GM23338 (cell line): ENCODE measurements at regions not wholly inside any gene's neighbourhood (a gene's known extent, or its start where the extent isn't known, plus 50 kb on each side); places are given as distances from the start of the nearest gene placed in this dataset.

Experiments used
- ATAC-seq: fragments of 200-7000 bp; cut with Tn5 transposase; 3 replicates; pipeline ENCODE4 v1.9.1; 2020
- DNase-seq: peaks from one replicate; pipeline ENCODE4 v3.0.0-alpha.2; 2015; ENCODE audit warnings: low spot score
- H2AFZ ChIP-seq: fragments of 200-600 bp; sonication (generic); 2 replicates; pipeline ENCODE4 v1.8.0; 2016; ENCODE audit warnings: antibody characterized with exemption, mild to moderate bottlenecking, moderate library complexity
- H3F3A ChIP-seq: fragments of 200-600 bp; sonication (generic); replicated peaks from 2 replicates; pipeline ENCODE4 v1.8.0; 2017; ENCODE audit warnings: antibody characterized with exemption, mixed run types, low read depth
- H3K27ac ChIP-seq: fragments of 200-600 bp; sonication (generic); 2 replicates; pipeline ENCODE4 v1.6.1; 2016; ENCODE audit warnings: low read depth
- H3K27me3 ChIP-seq: fragments of 200-600 bp; sonication (generic); 2 replicates; pipeline ENCODE4 v1.8.0; 2016; ENCODE audit warnings: mild to moderate bottlenecking, mixed run types, moderate library complexity; ENCODE audit not compliant: insufficient read depth
- H3K36me3 ChIP-seq: fragments of 200-600 bp; sonication (generic); 2 replicates; pipeline ENCODE4 v1.8.0; 2016; ENCODE audit warnings: mild to moderate bottlenecking; ENCODE audit not compliant: insufficient read depth
- H3K4me1 ChIP-seq: fragments of 200-600 bp; sonication (generic); 2 replicates; pipeline ENCODE4 v1.8.0; 2016; ENCODE audit warnings: mild to moderate bottlenecking, moderate library complexity; ENCODE audit not compliant: insufficient read depth
- H3K4me2 ChIP-seq: fragments of 200-600 bp; sonication (generic); 2 replicates; pipeline ENCODE4 v1.7.1; 2017; ENCODE audit warnings: mixed run types
- H3K4me3 ChIP-seq: fragments of 200-600 bp; sonication (generic); 2 replicates; pipeline ENCODE4 v1.6.1; 2016; ENCODE audit warnings: mixed run types
- H3K79me2 ChIP-seq: fragments of 200-600 bp; sonication (generic); replicated peaks from 2 replicates; pipeline ENCODE4 v1.8.0; 2017; ENCODE audit warnings: mild to moderate bottlenecking; ENCODE audit not compliant: insufficient read depth
- H3K9me2 ChIP-seq: fragments of 200-600 bp; sonication (generic); 2 replicates; pipeline ENCODE4 v1.8.0; 2017; ENCODE audit not compliant: insufficient read depth
- H4K20me1 ChIP-seq: fragments of 200-600 bp; sonication (generic); replicated peaks from 2 replicates; pipeline ENCODE4 v1.8.0; 2017; ENCODE audit warnings: mild to moderate bottlenecking; ENCODE audit not compliant: insufficient read depth
- H3K27ac Mint-ChIP-seq: 2 replicates; pipeline ENCODE4 v1.8.0; 2020; ENCODE audit warnings: inconsistent platforms, mild to moderate bottlenecking, moderate library complexity, mixed read lengths
- H3K27me3 Mint-ChIP-seq: 3 replicates; pipeline ENCODE4 v1.8.0; 2022; ENCODE audit warnings: low read depth, mild to moderate bottlenecking, moderate library complexity, mixed read lengths, inconsistent platforms; ENCODE audit not compliant: insufficient read depth, poor library complexity
- H3K36me3 Mint-ChIP-seq: 3 replicates; pipeline ENCODE4 v1.8.0; 2021; ENCODE audit warnings: low read depth, mild to moderate bottlenecking, inconsistent platforms, moderate library complexity, mixed read lengths
- H3K4me1 Mint-ChIP-seq: 3 replicates; pipeline ENCODE4 v1.8.0; 2020; ENCODE audit warnings: mild to moderate bottlenecking, inconsistent platforms, mixed read lengths
- H3K4me3 Mint-ChIP-seq: 3 replicates; pipeline ENCODE4 v1.8.0; 2021; ENCODE audit warnings: moderate library complexity, mild to moderate bottlenecking, inconsistent platforms, mixed read lengths
- H3K9me3 Mint-ChIP-seq: 3 replicates; pipeline ENCODE4 v1.8.0; 2020; ENCODE audit warnings: moderate library complexity, mild to moderate bottlenecking, inconsistent platforms, mixed read lengths
- CREB1 ChIP-seq: fragments of 250-450 bp; sonication (Bioruptor Pico); IDR thresholded peaks from 2 replicates; pipeline ENCODE4 v1.5.0; 2020; ENCODE audit warnings: low read depth, mild to moderate bottlenecking, moderate library complexity
- POLR2AphosphoS5 ChIP-seq: IDR thresholded peaks from 2 replicates; pipeline ENCODE4 v1.6.1; 2016; ENCODE audit warnings: antibody characterized with exemption, low read depth
- REST ChIP-seq: IDR thresholded peaks from one replicate; pipeline ENCODE4 v1.6.1; 2018; ENCODE audit warnings: antibody characterized with exemption; ENCODE audit not compliant: unreplicated experiment
- TF ChIP-seq, protein P1 (sequence below): fragments of 250-450 bp; sonication (Bioruptor Pico); IDR thresholded peaks from 2 replicates; pipeline ENCODE4 v1.5.0; 2020; ENCODE audit warnings: mild to moderate bottlenecking, moderate library complexity

DNA sequence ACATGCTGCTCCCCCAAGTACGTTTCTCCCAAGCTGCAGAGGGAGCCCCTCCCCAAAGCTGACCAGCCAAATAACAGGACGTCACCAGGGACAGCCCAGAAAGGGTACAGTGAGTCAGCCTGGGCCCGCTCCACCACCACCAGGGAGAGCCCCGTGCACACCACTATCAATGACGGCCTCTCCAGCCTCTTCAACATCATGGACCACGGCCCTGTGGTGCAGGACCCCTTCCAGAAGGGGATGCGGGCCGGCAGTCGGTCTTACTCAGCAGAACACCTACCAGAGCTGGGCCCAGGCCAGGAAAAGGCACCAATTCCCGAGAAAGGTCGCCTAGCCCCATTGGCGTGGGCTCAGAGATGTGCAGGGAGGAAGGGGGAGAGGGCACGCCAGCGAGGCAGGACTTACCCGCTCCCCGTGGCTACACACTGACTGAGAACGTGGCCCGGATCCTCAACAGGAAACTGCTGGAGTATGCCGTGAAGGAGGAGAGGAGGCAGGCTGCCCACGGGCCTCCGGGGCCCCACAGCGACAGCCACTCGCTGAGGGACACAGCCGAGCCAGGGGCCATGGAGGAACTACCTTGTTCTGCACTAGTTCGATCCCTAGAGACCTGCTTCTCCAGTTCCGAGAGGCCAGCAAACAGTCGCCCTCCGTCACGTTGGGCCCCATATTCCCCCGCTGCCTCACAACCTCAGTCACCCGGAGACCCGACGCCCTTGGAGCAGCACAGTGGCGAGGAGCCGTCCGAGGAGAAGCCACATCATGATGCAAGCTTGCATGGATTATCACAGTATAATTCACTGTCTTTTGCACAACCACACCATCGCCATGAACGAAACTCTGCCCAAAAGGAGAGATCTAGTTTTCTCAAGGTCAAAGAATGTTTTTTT is 815.9 kb upstream of the KLHL1 start (continued):
- TF ChIP-seq, protein P1, sequence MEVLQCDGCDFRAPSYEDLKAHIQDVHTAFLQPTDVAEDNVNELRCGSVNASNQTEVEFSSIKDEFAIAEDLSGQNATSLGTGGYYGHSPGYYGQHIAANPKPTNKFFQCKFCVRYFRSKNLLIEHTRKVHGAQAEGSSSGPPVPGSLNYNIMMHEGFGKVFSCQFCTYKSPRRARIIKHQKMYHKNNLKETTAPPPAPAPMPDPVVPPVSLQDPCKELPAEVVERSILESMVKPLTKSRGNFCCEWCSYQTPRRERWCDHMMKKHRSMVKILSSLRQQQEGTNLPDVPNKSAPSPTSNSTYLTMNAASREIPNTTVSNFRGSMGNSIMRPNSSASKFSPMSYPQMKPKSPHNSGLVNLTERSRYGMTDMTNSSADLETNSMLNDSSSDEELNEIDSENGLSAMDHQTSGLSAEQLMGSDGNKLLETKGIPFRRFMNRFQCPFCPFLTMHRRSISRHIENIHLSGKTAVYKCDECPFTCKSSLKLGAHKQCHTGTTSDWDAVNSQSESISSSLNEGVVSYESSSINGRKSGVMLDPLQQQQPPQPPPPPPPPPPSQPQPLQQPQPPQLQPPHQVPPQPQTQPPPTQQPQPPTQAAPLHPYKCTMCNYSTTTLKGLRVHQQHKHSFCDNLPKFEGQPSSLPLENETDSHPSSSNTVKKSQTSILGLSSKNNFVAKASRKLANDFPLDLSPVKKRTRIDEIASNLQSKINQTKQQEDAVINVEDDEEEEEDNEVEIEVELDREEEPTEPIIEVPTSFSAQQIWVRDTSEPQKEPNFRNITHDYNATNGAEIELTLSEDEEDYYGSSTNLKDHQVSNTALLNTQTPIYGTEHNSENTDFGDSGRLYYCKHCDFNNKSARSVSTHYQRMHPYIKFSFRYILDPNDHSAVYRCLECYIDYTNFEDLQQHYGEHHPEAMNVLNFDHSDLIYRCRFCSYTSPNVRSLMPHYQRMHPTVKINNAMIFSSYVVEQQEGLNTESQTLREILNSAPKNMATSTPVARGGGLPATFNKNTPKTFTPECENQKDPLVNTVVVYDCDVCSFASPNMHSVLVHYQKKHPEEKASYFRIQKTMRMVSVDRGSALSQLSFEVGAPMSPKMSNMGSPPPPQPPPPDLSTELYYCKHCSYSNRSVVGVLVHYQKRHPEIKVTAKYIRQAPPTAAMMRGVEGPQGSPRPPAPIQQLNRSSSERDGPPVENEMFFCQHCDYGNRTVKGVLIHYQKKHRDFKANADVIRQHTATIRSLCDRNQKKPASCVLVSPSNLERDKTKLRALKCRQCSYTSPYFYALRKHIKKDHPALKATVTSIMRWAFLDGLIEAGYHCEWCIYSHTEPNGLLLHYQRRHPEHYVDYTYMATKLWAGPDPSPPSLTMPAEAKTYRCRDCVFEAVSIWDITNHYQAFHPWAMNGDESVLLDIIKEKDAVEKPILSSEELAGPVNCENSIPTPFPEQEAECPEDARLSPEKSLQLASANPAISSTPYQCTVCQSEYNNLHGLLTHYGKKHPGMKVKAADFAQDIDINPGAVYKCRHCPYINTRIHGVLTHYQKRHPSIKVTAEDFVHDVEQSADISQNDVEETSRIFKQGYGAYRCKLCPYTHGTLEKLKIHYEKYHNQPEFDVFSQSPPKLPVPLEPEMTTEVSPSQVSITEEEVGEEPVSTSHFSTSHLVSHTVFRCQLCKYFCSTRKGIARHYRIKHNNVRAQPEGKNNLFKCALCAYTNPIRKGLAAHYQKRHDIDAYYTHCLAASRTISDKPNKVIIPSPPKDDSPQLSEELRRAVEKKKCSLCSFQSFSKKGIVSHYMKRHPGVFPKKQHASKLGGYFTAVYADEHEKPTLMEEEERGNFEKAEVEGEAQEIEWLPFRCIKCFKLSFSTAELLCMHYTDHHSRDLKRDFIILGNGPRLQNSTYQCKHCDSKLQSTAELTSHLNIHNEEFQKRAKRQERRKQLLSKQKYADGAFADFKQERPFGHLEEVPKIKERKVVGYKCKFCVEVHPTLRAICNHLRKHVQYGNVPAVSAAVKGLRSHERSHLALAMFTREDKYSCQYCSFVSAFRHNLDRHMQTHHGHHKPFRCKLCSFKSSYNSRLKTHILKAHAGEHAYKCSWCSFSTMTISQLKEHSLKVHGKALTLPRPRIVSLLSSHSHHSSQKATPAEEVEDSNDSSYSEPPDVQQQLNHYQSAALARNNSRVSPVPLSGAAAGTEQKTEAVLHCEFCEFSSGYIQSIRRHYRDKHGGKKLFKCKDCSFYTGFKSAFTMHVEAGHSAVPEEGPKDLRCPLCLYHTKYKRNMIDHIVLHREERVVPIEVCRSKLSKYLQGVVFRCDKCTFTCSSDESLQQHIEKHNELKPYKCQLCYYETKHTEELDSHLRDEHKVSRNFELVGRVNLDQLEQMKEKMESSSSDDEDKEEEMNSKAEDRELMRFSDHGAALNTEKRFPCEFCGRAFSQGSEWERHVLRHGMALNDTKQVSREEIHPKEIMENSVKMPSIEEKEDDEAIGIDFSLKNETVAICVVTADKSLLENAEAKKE (CRISPR knock-in tag): no peak

- Mint-ChIP-seq H3K27me3 (no peaks in the 10 kb centered on the region), H3K9me3 (no peaks in the 10 kb centered on the region), H3K4me1 (no peaks in the 10 kb centered on the region), H3K4me3 (no peak overlapping the region), H3K36me3 (no peaks in the 10 kb centered on the region), H3K27ac (no peak overlapping the region)
- ATAC-seq (no peak), DNase-seq (no peak)
- Histone ChIP-seq H2AFZ (no peak overlapping the region), H3K36me3 (no peaks in the 10 kb centered on the region), H3K27me3 (no peaks in the 10 kb centered on the region), H3F3A (no peaks in the 10 kb centered on the region), H3K4me1 (no peaks in the 10 kb centered on the region), H3K4me3 (no peak overlapping the region), H3K27ac (no peak overlapping the region), H3K79me2 (no peaks in the 10 kb centered on the region), H3K4me2 (no peak overlapping the region), H3K9me2 (no peaks in the 10 kb centered on the region), H4K20me1 (no peaks in the 10 kb centered on the region)
- TF ChIP-seq POLR2AphosphoS5: no peak
- TF ChIP-seq CREB1: no peak
- TF ChIP-seq REST: no peak
Observed at GRCh38 chr13:70911286-70911685, 803.0 kb upstream of the KLHL1 start.
